Osteocyte (in vitro differentiated cells): ENCODE measurements at regions not wholly inside any gene's neighbourhood (a gene's known extent, or its start where the extent isn't known, plus 50 kb on each side); places are given as distances from the start of the nearest gene placed in this dataset.

Experiments used
- DNase-seq: peaks from one replicate; pipeline ENCODE4 v3.0.0; 2021; ENCODE audit warnings: mixed read lengths; ENCODE audit not compliant: unreplicated experiment; ENCODE audit errors: extremely low spot score
- H3K27ac Mint-ChIP-seq: one replicate; pipeline ENCODE4 v1.8.0; 2021; ENCODE audit warnings: mild to moderate bottlenecking, mixed read lengths; ENCODE audit not compliant: unreplicated experiment
- H3K27me3 Mint-ChIP-seq: one replicate; pipeline ENCODE4 v1.8.0; 2021; ENCODE audit warnings: mixed read lengths; ENCODE audit not compliant: unreplicated experiment
- H3K36me3 Mint-ChIP-seq: one replicate; pipeline ENCODE4 v1.8.0; 2021; ENCODE audit warnings: mixed read lengths; ENCODE audit not compliant: unreplicated experiment
- H3K4me1 Mint-ChIP-seq: one replicate; pipeline ENCODE4 v1.8.0; 2021; ENCODE audit warnings: mixed read lengths; ENCODE audit not compliant: unreplicated experiment
- H3K4me3 Mint-ChIP-seq: one replicate; pipeline ENCODE4 v1.8.0; 2021; ENCODE audit warnings: mild to moderate bottlenecking, moderate library complexity, mixed read lengths; ENCODE audit not compliant: unreplicated experiment
- H3K9me3 Mint-ChIP-seq: one replicate; pipeline ENCODE4 v1.8.0; 2021; ENCODE audit warnings: mixed read lengths; ENCODE audit not compliant: unreplicated experiment
- TF ChIP-seq, protein P1 (sequence below): fragments of 200-600 bp; sonication (generic); IDR thresholded peaks from 2 replicates; pipeline ENCODE4 v1.5.0; 2021; ENCODE audit warnings: antibody characterized with exemption, mild to moderate bottlenecking, moderate library complexity

DNA sequence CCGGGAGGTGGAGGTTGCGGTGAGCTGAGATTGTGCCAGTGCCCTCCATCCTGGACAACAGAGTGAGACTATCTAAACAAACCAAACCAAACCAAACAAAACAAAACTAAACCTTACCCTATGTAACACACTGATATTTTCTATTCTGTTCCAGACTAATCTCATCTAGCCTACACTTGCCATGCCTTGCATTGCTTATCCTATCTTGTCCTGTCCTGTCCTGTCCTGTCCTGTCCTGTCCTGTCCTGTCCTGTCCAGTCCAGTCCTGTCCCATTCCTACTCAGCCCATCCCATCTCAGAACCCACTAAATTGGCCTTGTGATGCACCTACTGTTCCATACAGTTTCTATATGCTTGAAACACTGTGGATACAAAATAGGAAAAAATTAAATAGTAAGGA is 64.7 kb upstream of the HDAC9 start:
- no peaks in the 10 kb centered on the region for H3K36me3 Mint-ChIP-seq
- no peak for DNase-seq
- H3K4me3 Mint-ChIP-seq: no peak overlapping the region
- no peaks in the 10 kb centered on the region for H3K27me3 Mint-ChIP-seq
- H3K4me1 Mint-ChIP-seq: peaks cover 32% of the 10 kb centered on the region
- H3K27ac Mint-ChIP-seq: no peak overlapping the region
- TF ChIP-seq, protein P1, sequence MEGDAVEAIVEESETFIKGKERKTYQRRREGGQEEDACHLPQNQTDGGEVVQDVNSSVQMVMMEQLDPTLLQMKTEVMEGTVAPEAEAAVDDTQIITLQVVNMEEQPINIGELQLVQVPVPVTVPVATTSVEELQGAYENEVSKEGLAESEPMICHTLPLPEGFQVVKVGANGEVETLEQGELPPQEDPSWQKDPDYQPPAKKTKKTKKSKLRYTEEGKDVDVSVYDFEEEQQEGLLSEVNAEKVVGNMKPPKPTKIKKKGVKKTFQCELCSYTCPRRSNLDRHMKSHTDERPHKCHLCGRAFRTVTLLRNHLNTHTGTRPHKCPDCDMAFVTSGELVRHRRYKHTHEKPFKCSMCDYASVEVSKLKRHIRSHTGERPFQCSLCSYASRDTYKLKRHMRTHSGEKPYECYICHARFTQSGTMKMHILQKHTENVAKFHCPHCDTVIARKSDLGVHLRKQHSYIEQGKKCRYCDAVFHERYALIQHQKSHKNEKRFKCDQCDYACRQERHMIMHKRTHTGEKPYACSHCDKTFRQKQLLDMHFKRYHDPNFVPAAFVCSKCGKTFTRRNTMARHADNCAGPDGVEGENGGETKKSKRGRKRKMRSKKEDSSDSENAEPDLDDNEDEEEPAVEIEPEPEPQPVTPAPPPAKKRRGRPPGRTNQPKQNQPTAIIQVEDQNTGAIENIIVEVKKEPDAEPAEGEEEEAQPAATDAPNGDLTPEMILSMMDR: no peak
- H3K9me3 Mint-ChIP-seq: no peaks in the 10 kb centered on the region

GRCh38 chr7:18434171-18434570 is 61.4 kb upstream of the HDAC9 start:
- Mint-ChIP-seq H3K4me3 (no peak overlapping the region), H3K36me3 (no peaks in the 10 kb centered on the region), H3K27me3 (no peaks in the 10 kb centered on the region), H3K4me1 (peaks cover 14% of the 10 kb centered on the region), H3K27ac (no peak overlapping the region), H3K9me3 (no peaks in the 10 kb centered on the region)
- DNase-seq: no peak
- TF ChIP-seq, protein P1: no peak

DNA sequence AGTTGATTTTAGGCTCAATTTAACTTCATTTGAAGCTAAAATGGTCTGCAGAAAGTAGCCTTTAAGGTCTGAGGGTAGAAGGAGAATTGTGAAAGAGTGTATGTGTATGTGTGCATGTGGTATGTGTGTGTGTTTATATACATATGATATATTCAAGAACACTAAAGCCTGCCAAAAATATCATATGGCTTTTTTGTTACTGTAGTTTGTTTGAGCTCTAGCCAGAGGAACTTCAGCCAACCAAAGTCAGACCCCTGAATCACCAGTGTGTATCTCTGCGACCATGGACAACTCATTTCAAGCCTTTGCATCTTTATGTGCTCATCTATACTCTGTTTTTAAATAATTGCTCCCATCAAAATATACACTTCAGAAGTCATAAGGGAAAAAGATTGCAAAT is 58.4 kb upstream of the HDAC9 start:
- no peaks in the 10 kb centered on the region for H3K27me3 Mint-ChIP-seq
- no peaks in the 10 kb centered on the region for H3K9me3 Mint-ChIP-seq
- TF ChIP-seq, protein P1: no peak
- no peak for DNase-seq
- H3K27ac Mint-ChIP-seq: no peak overlapping the region
- no peak overlapping the region for H3K4me3 Mint-ChIP-seq
- no peaks in the 10 kb centered on the region for H3K36me3 Mint-ChIP-seq
- H3K4me1 Mint-ChIP-seq: peaks cover 4% of the 10 kb centered on the region

GRCh38 chr7:18440934-18441333 is 54.6 kb upstream of the HDAC9 start:
- Mint-ChIP-seq H3K4me1 (peaks cover 4% of the 10 kb centered on the region), H3K36me3 (no peaks in the 10 kb centered on the region), H3K9me3 (no peaks in the 10 kb centered on the region), H3K4me3 (no peak overlapping the region), H3K27ac (no peak overlapping the region), H3K27me3 (no peaks in the 10 kb centered on the region)
- no peak for DNase-seq
- TF ChIP-seq, protein P1: no peak

DNA sequence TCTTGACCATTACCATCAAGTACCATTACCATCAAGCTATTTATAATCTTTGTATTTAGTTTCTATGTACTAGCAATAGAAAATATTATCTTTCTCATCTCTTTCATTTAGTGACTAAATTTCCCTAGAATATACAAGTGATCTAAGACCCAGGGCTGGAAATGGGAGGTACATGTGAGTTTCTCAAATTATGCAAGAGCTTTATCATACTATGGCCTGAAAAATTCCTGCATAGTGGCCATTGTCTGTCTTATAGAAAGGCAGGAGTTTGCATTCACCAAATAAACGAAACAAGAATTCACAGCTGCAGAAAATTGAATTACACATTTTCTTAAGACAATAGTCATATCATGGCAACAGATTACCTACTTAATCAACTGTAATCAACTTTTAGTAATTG is 50.7 kb upstream of the HDAC9 start:
- TF ChIP-seq, protein P1: no peak
- DNase-seq: no peak
- Mint-ChIP-seq H3K27ac (no peak overlapping the region), H3K27me3 (no peaks in the 10 kb centered on the region), H3K9me3 (no peaks in the 10 kb centered on the region), H3K4me3 (no peak overlapping the region), H3K4me1 (no peaks in the 10 kb centered on the region), H3K36me3 (no peaks in the 10 kb centered on the region)
